H1 (cell line): ENCODE measurements at regions not wholly inside any gene's neighbourhood (a gene's known extent, or its start where the extent isn't known, plus 50 kb on each side); places are given as distances from the start of the nearest gene placed in this dataset.

Source experiments
- CTCF ChIA-PET: fragments of 300-600 bp; sonication (Branson Sonifier 250); formaldehyde crosslinking; loops from one replicate; lab custom pipeline; 2021; ENCODE audit not compliant: partially characterized antibody; lab: Charles Lee
- POLR2A ChIA-PET: fragments of 300-600 bp; sonication (Branson Sonifier 250); formaldehyde crosslinking; loops from one replicate; lab custom pipeline; 2021; ENCODE audit warnings: inconsistent platforms; ENCODE audit not compliant: partially characterized antibody; lab: Charles Lee
- DNase-seq, 2 experiments: peaks; one replicate each; pipeline versions ENCODE4 v3.0.0 to v3.0.0-alpha.2; 2010 to 2022; ENCODE audit warnings: low spot score in 2 of 2, low read depth in 1 of 2, mixed read lengths in 1 of 2
- FAIRE-seq: peaks from 2 replicates; lab custom pipeline; 2011; peaks lifted over from hg19 to GRCh38; lab: Jason Lieb, UNC
- H2AFZ ChIP-seq: 2 replicates; pipeline ENCODE4 v1.8.1; 2012; ENCODE audit warnings: low read length, inconsistent platforms
- H2AK5ac ChIP-seq: 2 replicates; pipeline ENCODE4 v1.6.1; 2013; ENCODE audit warnings: low read depth, low read length
- H2BK120ac ChIP-seq: replicated peaks from 2 replicates; pipeline ENCODE3; 2013; ENCODE audit warnings: low read depth, low read length, inconsistent platforms
- H2BK12ac ChIP-seq: 2 replicates; pipeline ENCODE4 v1.6.1; 2013; ENCODE audit warnings: low read depth, low read length
- H2BK15ac ChIP-seq: 2 replicates; pipeline ENCODE4 v1.6.1; 2013; ENCODE audit warnings: low read length
- H2BK20ac ChIP-seq: 2 replicates; pipeline ENCODE4 v1.6.1; 2013; ENCODE audit warnings: low read length
- H2BK5ac ChIP-seq: 2 replicates; pipeline ENCODE4 v1.6.1; 2013; ENCODE audit warnings: low read depth, low read length
- H3K14ac ChIP-seq: 2 replicates; pipeline ENCODE4 v1.6.1; 2013; ENCODE audit warnings: inconsistent platforms; ENCODE audit not compliant: insufficient read length
- H3K18ac ChIP-seq: 2 replicates; pipeline ENCODE4 v1.6.1; 2013; ENCODE audit warnings: low read length; ENCODE audit errors: extremely low read depth
- H3K23ac ChIP-seq: 2 replicates; pipeline ENCODE4 v1.6.1; 2013; ENCODE audit warnings: inconsistent platforms; ENCODE audit not compliant: insufficient read length
- H3K23me2 ChIP-seq: 2 replicates; pipeline ENCODE4 v1.6.1; 2013; ENCODE audit warnings: low read depth, low read length
- H3K27ac ChIP-seq: 2 replicates; pipeline ENCODE4 v1.6.1; 2011; ENCODE audit warnings: low read depth, low read length, inconsistent platforms
- H3K27me3 ChIP-seq, 4 experiments: replicated peaks in 1 of 4; 1 replicate in 1 of 4; 2 replicates in 3 of 4; pipeline versions ENCODE4 v1.6.1 to v1.8.1; 2011 to 2013; ENCODE audit warnings: low read length in 3 of 4, mild to moderate bottlenecking in 3 of 4, inconsistent platforms in 2 of 4, mixed read lengths in 2 of 4, moderate library complexity in 1 of 4; ENCODE audit not compliant: control insufficient read depth in 3 of 4, insufficient read depth in 3 of 4; ENCODE audit errors: extremely low read depth in 1 of 4
- H3K36me3 ChIP-seq, 4 experiments: 2 replicates each; pipeline versions ENCODE4 v1.6.1 to v1.8.1; 2011 to 2013; ENCODE audit warnings: mild to moderate bottlenecking in 4 of 4, low read length in 3 of 4, moderate library complexity in 2 of 4, control low read depth in 1 of 4, inconsistent platforms in 1 of 4; ENCODE audit not compliant: insufficient read depth in 4 of 4, control insufficient read depth in 2 of 4
- H3K4ac ChIP-seq: replicated peaks from 2 replicates; pipeline ENCODE3; 2013; ENCODE audit warnings: low read length, low read depth, mixed read lengths, inconsistent platforms; ENCODE audit not compliant: insufficient read length
- H3K4me1 ChIP-seq, 4 experiments: replicated peaks in 1 of 4; 1 replicate in 1 of 4; 2 replicates in 3 of 4; pipeline versions ENCODE4 v1.6.1 to v1.8.1; 2011 to 2013; ENCODE audit warnings: low read length in 3 of 4, inconsistent platforms in 2 of 4, mixed read lengths in 1 of 4; ENCODE audit not compliant: insufficient read depth in 4 of 4, control insufficient read depth in 3 of 4
- H3K4me2 ChIP-seq, 2 experiments: 2 replicates each; pipeline versions ENCODE4 v1.6.1 to v1.8.1; 2011 to 2013; ENCODE audit warnings: low read depth in 2 of 2, low read length in 2 of 2, control low read depth in 1 of 2, inconsistent platforms in 1 of 2, mild to moderate bottlenecking in 1 of 2; ENCODE audit not compliant: insufficient read depth in 1 of 2
- H3K4me3 ChIP-seq, 4 experiments: fragments of 200-600, 300-600 bp in 1 of 4; sonication (generic), shearing (Covaris generic), sonication (Bioruptor Twin) in 1 of 4; 2 replicates each; pipeline versions ENCODE4 v1.5.1 to v1.8.1; 2011 to 2016; ENCODE audit warnings: low read length in 4 of 4, low read depth in 3 of 4, control low read depth in 2 of 4, inconsistent platforms in 2 of 4, mild to moderate bottlenecking in 2 of 4, mixed read lengths in 1 of 4, moderate library complexity in 1 of 4; ENCODE audit not compliant: insufficient read depth in 2 of 4; ENCODE audit errors: extremely low read depth in 1 of 4
- H3K56ac ChIP-seq: replicated peaks from 2 replicates; pipeline ENCODE3; 2013; ENCODE audit warnings: low read depth, mild to moderate bottlenecking, mixed read lengths, low read length, inconsistent platforms; ENCODE audit not compliant: insufficient read length
- H3K79me1 ChIP-seq: 2 replicates; pipeline ENCODE4 v1.6.1; 2013; ENCODE audit warnings: low read depth, low read length, control low read depth
- H3K79me2 ChIP-seq, 2 experiments: 2 replicates each; pipeline versions ENCODE4 v1.6.1 to v1.8.1; 2012 to 2013; ENCODE audit warnings: low read length in 2 of 2, mild to moderate bottlenecking in 2 of 2, inconsistent platforms in 1 of 2; ENCODE audit not compliant: insufficient read depth in 2 of 2, control insufficient read depth in 1 of 2
- H3K9ac ChIP-seq, 4 experiments: replicated peaks in 1 of 4; 1 replicate in 1 of 4; 2 replicates in 3 of 4; pipeline versions ENCODE4 v1.6.1 to v1.8.1; 2011 to 2013; ENCODE audit warnings: low read depth in 3 of 4, low read length in 3 of 4, control low read depth in 2 of 4, mild to moderate bottlenecking in 2 of 4, moderate library complexity in 2 of 4, inconsistent platforms in 1 of 4; ENCODE audit errors: extremely low read depth in 1 of 4
- H3K9me3 ChIP-seq, 2 experiments: 2 replicates each; pipeline versions ENCODE4 v1.6.1 to v1.8.1; 2012 to 2013; ENCODE audit warnings: mild to moderate bottlenecking in 2 of 2, moderate library complexity in 2 of 2, control low read depth in 1 of 2, inconsistent platforms in 1 of 2, low read depth in 1 of 2, low read length in 1 of 2, mixed read lengths in 1 of 2; ENCODE audit not compliant: insufficient read depth in 2 of 2
- H4K20me1 ChIP-seq, 2 experiments: replicated peaks in 1 of 2; 2 replicates each; pipeline versions ENCODE3 to v1.8.1; 2011 to 2013; ENCODE audit warnings: inconsistent platforms in 2 of 2, low read length in 2 of 2, mild to moderate bottlenecking in 1 of 2; ENCODE audit not compliant: insufficient read depth in 2 of 2, control insufficient read depth in 1 of 2
- H4K5ac ChIP-seq: 2 replicates; pipeline ENCODE4 v1.6.1; 2013; ENCODE audit warnings: low read length, low read depth, mixed read lengths, inconsistent platforms; ENCODE audit not compliant: insufficient read length
- H4K8ac ChIP-seq: 2 replicates; pipeline ENCODE4 v1.8.0; 2013; ENCODE audit warnings: mild to moderate bottlenecking, moderate library complexity, low read length, inconsistent platforms; ENCODE audit not compliant: insufficient read depth; ENCODE audit errors: extremely low read depth
- H4K91ac ChIP-seq: replicated peaks from 2 replicates; pipeline ENCODE3; 2013; ENCODE audit warnings: low read length, mixed read lengths, inconsistent platforms; ENCODE audit not compliant: insufficient read length
- MAFK ChIP-seq: IDR thresholded peaks from 2 replicates; pipeline ENCODE4 v1.6.1; 2012; ENCODE audit warnings: low read depth, mild to moderate bottlenecking, improper control_type of control experiment, low read length
- WGBS, 2 experiments: shearing (Covaris generic) in 1 of 2; methylation state at CpG; one replicate each; pipeline versions ENCODE4 v1.1.6 to v1.1.7; 2013 to 2015; ENCODE audit warnings: low lambda C conversion rate in 2 of 2, mixed read lengths in 2 of 2, inconsistent platforms in 1 of 2, low coverage in 1 of 2, missing lambda C conversion rate in 1 of 2; ENCODE audit not compliant: insufficient replicate concordance in 2 of 2, insufficient coverage in 1 of 2, insufficient read length in 1 of 2; ENCODE audit errors: extremely low coverage in 1 of 2, missing lambda C conversion rate in 1 of 2; 5-methylcytosine and 5-hydroxymethylcytosine counted together

DNA sequence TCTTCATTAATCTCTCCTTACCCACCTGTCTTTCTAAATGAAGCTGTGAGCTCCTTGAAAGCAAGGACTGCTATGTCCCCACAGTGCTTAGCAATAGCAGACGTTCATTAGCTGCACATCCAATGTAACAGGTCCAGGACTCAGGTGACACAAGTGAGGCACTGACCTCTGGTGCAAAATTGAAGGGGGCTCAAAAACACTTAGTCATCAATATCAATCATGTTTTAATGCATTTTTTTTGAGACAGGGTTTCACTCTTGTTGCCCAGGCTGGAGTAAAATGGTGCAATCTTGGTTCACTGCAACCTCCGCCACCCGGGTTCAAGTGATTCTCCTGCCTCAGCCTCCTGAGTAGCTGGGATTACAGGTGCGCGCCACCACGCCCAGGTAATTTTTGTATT lies 56.1 kb upstream of the ADGRG2 start:
- Histone ChIP-seq H2BK12ac (no peak overlapping the region), H3K27me3 (no peaks in the 10 kb centered on the region), H2AFZ (no peak overlapping the region), H4K91ac (no peak overlapping the region), H3K14ac (no peak overlapping the region), H4K20me1 (no peaks in the 10 kb centered on the region), H3K4me3 (no peak overlapping the region), H3K9ac (no peak overlapping the region), H3K36me3 (no peaks in the 10 kb centered on the region), H4K8ac (no peak overlapping the region), H3K23me2 (no peaks in the 10 kb centered on the region), H3K4me1 (no peaks in the 10 kb centered on the region), H3K79me2 (no peaks in the 10 kb centered on the region), H3K56ac (no peak overlapping the region), H4K5ac (no peak overlapping the region), H2AK5ac (no peak overlapping the region), H3K79me1 (no peaks in the 10 kb centered on the region), H2BK120ac (no peak overlapping the region), H3K4ac (no peak overlapping the region), H2BK5ac (no peak overlapping the region), H3K9me3 (no peaks in the 10 kb centered on the region), H3K18ac (no peak overlapping the region), H3K23ac (no peak overlapping the region), H2BK20ac (no peak overlapping the region), H2BK15ac (no peak overlapping the region), H3K4me2 (no peak overlapping the region), H3K27ac (no peak overlapping the region)
- FAIRE-seq (no peak), DNase-seq (no peak)
- CTCF ChIA-PET = no interaction called here
- WGBS, 2 experiments = 92% methylated on average over 6 of the region's 6 CpGs; no CpG with 5 or more reads in 1 of the 2 experiments
- POLR2A ChIA-PET = no interaction called here
- TF ChIP-seq MAFK = no peak
